VCaP (cell line): ENCODE measurements at regions not wholly inside any gene's neighbourhood (a gene's known extent, or its start where the extent isn't known, plus 50 kb on each side); places are given as distances from the start of the nearest gene placed in this dataset.

Experiments
- H3K27ac ChIP-seq: fragments of 450-650 bp; 2 replicates; pipeline ENCODE4 v1.5.1; 2017
- TF ChIP-seq, protein P1 (sequence below): fragments of 450-650 bp; conservative IDR thresholded peaks from 2 replicates; pipeline ENCODE4 v1.5.1; 2017; ENCODE audit warnings: mild to moderate bottlenecking, moderate library complexity

DNA sequence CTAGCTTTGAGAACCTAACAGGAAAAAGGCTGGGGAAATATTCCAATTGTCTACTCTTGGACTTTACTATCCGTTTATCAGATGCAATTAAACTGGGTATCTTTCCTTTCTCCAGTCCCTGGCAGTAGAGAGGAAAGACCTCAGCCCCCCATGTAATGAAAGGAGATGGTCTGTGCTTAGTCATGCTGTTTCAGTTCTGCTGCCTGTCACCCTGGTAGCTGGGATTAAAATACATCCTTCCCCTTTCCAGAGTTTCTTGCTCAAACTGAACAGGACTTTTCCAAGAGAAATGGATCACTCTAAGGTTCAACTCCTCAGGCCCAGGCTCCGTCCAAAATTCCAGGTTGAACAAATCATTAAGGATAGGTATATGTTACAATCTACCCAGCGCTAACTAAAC, 202.9 kb downstream of the PTEN start:
- TF ChIP-seq, protein P1, sequence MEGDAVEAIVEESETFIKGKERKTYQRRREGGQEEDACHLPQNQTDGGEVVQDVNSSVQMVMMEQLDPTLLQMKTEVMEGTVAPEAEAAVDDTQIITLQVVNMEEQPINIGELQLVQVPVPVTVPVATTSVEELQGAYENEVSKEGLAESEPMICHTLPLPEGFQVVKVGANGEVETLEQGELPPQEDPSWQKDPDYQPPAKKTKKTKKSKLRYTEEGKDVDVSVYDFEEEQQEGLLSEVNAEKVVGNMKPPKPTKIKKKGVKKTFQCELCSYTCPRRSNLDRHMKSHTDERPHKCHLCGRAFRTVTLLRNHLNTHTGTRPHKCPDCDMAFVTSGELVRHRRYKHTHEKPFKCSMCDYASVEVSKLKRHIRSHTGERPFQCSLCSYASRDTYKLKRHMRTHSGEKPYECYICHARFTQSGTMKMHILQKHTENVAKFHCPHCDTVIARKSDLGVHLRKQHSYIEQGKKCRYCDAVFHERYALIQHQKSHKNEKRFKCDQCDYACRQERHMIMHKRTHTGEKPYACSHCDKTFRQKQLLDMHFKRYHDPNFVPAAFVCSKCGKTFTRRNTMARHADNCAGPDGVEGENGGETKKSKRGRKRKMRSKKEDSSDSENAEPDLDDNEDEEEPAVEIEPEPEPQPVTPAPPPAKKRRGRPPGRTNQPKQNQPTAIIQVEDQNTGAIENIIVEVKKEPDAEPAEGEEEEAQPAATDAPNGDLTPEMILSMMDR = no peak
- no peak overlapping the region for H3K27ac ChIP-seq

DNA sequence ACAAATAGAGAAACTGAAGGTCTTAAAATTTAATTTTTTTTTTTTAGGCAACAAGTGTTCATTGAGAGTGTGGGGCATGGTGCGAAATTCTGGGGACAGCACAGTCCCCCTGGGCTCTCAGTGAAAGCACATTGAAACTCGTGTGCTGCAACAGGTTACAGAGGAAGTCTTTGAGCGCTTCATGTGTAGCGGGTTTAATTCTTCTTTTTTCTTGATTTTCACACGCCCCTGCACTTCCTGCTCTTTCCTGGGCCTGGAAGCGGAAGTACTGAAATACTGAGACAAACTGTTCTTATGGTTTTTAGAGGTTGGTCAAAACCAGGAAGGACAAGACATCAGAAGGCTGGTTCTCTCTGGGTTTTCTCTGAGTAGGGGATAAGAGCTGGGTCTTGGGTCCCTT, 203.5 kb downstream of the PTEN start:
- TF ChIP-seq, protein P1 = no peak

DNA sequence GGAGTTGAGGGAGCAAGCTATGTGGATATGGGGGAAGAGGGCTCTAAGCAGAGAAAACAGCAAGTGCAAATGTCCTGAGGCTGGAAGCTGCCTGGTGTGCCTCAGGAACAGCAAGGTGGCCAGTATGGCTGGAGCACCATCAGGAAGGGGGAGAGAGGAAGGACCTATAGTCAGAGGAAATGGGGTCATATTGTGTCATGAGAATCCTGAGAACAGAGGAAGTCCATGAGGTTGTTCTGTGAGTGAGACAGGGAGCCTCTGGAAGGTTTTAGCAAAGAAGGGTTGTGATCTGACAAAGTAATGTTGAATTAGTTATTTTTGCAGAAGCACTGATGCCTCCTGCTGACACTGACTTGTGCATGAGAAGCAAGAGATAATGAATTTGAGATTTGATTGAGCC, 204.3 kb downstream of the PTEN start:
- no peak overlapping the region for H3K27ac ChIP-seq
- TF ChIP-seq, protein P1 = no peak

More for the DNA sequence above, 203.5 kb downstream of the PTEN start:
- H3K27ac ChIP-seq = no peak overlapping the region

DNA sequence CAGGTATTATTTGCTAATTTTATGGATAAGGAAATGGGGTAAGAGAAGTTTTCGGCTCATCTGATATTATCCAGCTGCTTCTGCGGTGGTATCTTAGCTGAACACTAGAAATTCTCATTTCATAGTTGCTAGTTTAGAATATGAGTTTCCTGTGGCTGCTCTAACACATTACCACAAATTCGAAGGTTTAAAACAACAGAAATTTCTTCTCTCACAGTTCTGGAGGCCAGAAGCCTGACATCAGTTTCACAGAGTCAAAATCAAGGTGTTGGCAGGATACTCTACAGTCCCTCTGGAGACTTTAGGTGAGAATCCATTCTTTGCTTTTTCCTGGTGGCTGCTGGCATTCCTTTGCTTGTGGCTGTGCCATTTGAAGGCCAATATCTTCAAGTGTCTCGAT, 205.9 kb downstream of the PTEN start:
- TF ChIP-seq, protein P1 = no peak
- no peak overlapping the region for H3K27ac ChIP-seq

DNA sequence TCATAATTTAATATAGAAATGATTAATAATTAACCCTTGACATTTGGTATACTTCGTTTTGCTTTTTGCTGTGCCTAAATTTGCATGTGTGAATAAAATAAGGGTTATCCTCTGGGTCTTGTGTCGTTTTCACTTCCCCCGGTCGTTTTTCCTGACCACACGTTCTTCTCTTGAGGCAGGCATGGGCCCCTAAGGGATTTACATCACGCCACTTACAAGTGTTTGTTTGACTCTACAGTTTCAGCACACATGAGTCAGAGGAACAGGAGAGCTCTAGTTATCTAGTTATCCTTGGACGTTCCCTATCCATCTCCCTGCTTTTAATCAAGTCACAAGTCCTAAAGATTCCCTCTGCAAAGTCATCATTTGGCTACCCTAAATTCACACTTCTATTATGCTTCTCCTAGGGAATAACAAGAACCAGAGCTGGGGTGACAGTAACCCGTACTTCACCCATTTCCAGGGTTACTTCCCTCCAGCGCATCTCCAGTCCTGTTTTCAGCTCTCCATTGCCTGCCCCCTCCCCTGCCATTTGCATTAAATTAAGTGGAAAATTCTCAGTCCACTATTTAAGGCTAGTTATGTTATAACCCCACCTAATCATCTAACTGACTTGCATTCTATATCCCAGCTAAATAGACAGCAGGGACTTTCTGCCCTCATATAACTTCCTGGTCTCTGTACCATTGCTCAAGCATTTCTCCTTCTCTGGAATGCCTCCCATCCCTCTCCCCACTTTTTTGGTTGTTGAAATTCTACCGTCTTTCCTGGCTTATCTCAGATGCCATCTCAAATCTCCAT, 206.9 kb downstream of the PTEN start:
- no peak overlapping the region for H3K27ac ChIP-seq
- TF ChIP-seq, protein P1 = no peak

DNA sequence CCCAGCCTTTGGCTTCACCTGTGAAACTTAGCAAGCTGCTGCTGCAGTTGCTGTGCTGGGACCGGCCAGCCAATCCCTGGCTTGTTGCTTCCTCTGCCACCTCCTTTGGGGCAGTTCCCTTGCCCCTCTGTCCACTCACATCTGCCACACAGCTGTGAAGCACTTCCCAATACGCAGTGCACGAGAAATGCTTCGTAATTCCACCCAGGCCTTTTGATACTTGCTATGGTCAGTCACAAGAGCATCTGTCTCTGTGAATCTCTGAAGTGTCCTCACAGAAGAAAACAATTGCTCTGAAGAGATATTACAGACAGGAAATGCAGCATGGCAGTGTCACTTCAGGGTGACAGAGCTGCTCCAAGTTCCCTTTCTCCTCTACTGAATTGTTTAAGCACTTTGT, 208.5 kb downstream of the PTEN start:
- H3K27ac ChIP-seq = no peak overlapping the region
- TF ChIP-seq, protein P1 = no peak

DNA sequence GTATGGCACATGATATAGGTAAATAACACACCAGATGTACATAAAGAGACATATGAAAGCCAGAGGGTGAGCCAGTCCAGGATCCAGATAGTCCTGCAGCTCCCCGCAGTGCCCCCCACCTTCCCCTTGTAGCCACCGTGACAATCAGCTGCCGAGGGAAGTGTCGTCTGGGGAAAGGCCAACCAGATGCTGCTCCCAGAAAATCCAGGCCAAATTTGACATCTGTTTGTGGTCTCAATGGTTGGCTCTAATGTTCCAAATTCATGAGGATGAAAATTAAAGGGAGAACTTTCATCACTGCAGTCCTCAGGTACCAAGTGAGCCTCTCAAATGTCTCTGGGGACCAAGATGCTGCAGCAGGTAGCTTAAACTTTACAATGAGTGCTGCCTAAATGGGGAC, 210.3 kb downstream of the PTEN start:
- TF ChIP-seq, protein P1 = no peak
- H3K27ac ChIP-seq = no peak overlapping the region
